ENCODE measurements at regions not wholly inside any gene's neighbourhood (a gene's known extent, or its start where the extent isn't known, plus 50 kb on each side); places are given as distances from the start of the nearest gene placed in this dataset.

GRCh38 chr9:89863141-89863540, 258.3 kb downstream of the GADD45G start:
- no peak for DNase-seq
- Histone ChIP-seq H3K36me3 (no peaks in the 10 kb centered on the region), H3K4me3 (ENCODE audit: low read depth, low read length) (no peak overlapping the region), H3K4me1 (no peaks in the 10 kb centered on the region), H3K9me3 (no peaks in the 10 kb centered on the region), H3K27me3 (no peaks in the 10 kb centered on the region)
- TF ChIP-seq, protein P1, sequence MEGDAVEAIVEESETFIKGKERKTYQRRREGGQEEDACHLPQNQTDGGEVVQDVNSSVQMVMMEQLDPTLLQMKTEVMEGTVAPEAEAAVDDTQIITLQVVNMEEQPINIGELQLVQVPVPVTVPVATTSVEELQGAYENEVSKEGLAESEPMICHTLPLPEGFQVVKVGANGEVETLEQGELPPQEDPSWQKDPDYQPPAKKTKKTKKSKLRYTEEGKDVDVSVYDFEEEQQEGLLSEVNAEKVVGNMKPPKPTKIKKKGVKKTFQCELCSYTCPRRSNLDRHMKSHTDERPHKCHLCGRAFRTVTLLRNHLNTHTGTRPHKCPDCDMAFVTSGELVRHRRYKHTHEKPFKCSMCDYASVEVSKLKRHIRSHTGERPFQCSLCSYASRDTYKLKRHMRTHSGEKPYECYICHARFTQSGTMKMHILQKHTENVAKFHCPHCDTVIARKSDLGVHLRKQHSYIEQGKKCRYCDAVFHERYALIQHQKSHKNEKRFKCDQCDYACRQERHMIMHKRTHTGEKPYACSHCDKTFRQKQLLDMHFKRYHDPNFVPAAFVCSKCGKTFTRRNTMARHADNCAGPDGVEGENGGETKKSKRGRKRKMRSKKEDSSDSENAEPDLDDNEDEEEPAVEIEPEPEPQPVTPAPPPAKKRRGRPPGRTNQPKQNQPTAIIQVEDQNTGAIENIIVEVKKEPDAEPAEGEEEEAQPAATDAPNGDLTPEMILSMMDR (IDR thresholded peaks at IDR 0.05; ENCODE audit: low read depth, low read length) = no peak

DNA sequence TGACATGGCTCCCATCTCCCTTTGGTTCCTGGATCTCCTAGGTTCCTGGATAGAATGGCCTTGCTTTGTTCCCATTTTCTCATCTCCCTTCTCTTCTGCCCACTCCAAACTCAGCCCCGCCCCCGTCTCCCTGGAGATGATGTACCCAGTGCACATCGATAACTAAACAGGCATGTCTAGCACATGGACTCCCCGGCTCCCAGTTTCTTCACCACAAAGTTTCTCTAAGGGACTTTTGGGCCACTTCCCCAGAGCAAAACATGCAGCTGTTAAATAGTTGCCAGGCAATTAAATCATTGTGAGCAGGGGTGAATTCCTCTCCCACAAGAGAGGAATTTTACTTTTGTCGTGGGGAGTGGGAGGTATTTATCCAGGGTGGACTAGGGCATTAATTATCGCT, 259.0 kb downstream of the GADD45G start:
- H3K9me3 ChIP-seq = no peaks in the 10 kb centered on the region
- H3K4me3 ChIP-seq (ENCODE audit: low read depth, low read length) = no peak overlapping the region
- H3K4me1 ChIP-seq = no peaks in the 10 kb centered on the region
- DNase-seq = no peak
- TF ChIP-seq, protein P1 (IDR thresholded peaks at IDR 0.05; ENCODE audit: low read depth, low read length) = no peak
- H3K27me3 ChIP-seq = no peaks in the 10 kb centered on the region
- H3K36me3 ChIP-seq = no peaks in the 10 kb centered on the region

DNA sequence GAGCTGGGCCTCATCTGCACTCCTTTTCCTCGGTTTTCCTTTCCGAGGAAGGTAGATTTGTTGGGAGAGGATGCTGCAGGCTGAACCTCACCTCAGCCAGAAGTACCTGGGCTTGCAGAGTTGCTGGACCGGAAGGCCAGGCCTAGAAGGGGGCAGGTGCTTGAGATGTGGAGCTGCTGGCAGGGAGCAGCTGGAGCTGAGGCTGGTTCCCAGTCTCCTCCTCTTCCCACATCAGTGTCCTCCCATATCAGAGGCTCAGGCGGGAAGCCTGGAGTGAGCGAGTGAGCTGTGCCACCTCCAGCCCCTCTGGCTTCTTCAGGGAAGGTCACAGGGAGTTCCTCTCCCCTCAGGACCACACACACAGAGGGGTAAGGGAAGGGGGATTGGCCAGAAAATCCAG, 259.4 kb downstream of the GADD45G start:
- Histone ChIP-seq H3K4me3 (ENCODE audit: low read depth, low read length) (no peak overlapping the region), H3K36me3 (no peaks in the 10 kb centered on the region), H3K27me3 (no peaks in the 10 kb centered on the region), H3K4me1 (no peaks in the 10 kb centered on the region), H3K9me3 (no peaks in the 10 kb centered on the region)
- no peak for DNase-seq
- TF ChIP-seq, protein P1 (IDR thresholded peaks at IDR 0.05; ENCODE audit: low read depth, low read length) = no peak

- Histone ChIP-seq H3K36me3 (no peaks in the 10 kb centered on the region), H3K4me1 (no peaks in the 10 kb centered on the region), H3K27me3 (no peaks in the 10 kb centered on the region), H3K4me3 (ENCODE audit: low read depth, low read length) (no peak overlapping the region), H3K9me3 (no peaks in the 10 kb centered on the region)
- no peak for DNase-seq
- TF ChIP-seq, protein P1 (IDR thresholded peaks at IDR 0.05; ENCODE audit: low read depth, low read length) = no peak
These were observed 259.9 kb downstream of the GADD45G start for GRCh38 chr9:89864731-89865130.

- TF ChIP-seq, protein P1 (IDR thresholded peaks at IDR 0.05; ENCODE audit: low read depth, low read length) = no peak
- no peak for DNase-seq
- H3K4me1 ChIP-seq = no peaks in the 10 kb centered on the region
- no peaks in the 10 kb centered on the region for H3K9me3 ChIP-seq
- H3K36me3 ChIP-seq = no peaks in the 10 kb centered on the region
- no peaks in the 10 kb centered on the region for H3K27me3 ChIP-seq
- no peak overlapping the region for H3K4me3 ChIP-seq (ENCODE audit: low read depth, low read length)
These were observed 260.5 kb downstream of the GADD45G start for GRCh38 chr9:89865357-89865756.

DNA sequence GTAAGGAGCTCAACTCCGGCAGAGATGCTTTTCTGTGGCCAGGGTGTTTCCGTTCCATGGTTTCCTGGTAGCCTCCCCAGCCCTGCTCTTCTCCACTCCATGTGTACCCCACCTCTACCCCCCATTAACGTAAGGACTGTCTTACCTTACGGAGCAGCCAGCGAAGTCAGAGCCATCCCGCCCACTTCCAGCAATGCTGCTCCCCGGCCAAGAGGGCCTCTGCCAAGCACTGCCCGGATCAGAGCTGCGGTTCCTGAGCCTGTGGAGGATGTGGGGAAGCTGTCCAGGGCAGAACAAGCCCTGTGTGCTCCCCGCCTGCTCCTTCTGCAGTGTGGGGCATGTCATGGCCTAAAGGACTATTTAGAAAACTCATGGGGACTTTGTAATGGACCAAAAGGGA, 261.2 kb downstream of the GADD45G start:
- TF ChIP-seq, protein P1 (IDR thresholded peaks at IDR 0.05; ENCODE audit: low read depth, low read length) = no peak
- DNase-seq = no peak
- no peaks in the 10 kb centered on the region for H3K4me1 ChIP-seq
- no peaks in the 10 kb centered on the region for H3K36me3 ChIP-seq
- H3K9me3 ChIP-seq = no peaks in the 10 kb centered on the region
- H3K4me3 ChIP-seq (ENCODE audit: low read depth, low read length) = no peak overlapping the region
- no peaks in the 10 kb centered on the region for H3K27me3 ChIP-seq
